ENCODE measurements at regions not wholly inside any gene's neighbourhood (a gene's known extent, or its start where the extent isn't known, plus 50 kb on each side); places are given as distances from the start of the nearest gene placed in this dataset.

- DNase-seq, result no peak
- Histone ChIP-seq H3K79me1 (ENCODE audit: low read depth in 1 of 2, low read length in 2 of 2) (no peaks in the 10 kb centered on the region), H4K20me1 (ENCODE audit: insufficient read depth, low read length) (no peaks in the 10 kb centered on the region), H3K27ac (ENCODE audit: insufficient read depth, low read length) (no peak overlapping the region), H4K8ac (ENCODE audit: low read depth in 2 of 2, low read length in 2 of 2) (no peak overlapping the region), H3K9me1 (ENCODE audit: insufficient read depth, low read length) (no peaks in the 10 kb centered on the region), H4K5ac (ENCODE audit: low read depth, low read length) (no peak overlapping the region), H3K27me3 (ENCODE audit: control insufficient read depth, insufficient read depth, low read length) (no peaks in the 10 kb centered on the region), H3K4ac (ENCODE audit: low read depth, low read length) (no peak overlapping the region), H3K4me2 (ENCODE audit: low read depth, low read length) (no peak overlapping the region), H3K36me3 (ENCODE audit: control insufficient read depth, insufficient read depth, low read length) (no peaks in the 10 kb centered on the region), H2AK5ac (ENCODE audit: low read depth, low read length) (no peak overlapping the region), H3K9me3 (ENCODE audit: control insufficient read depth, insufficient read depth, low read length) (peaks cover 4% of the 10 kb centered on the region; the same call in 1 of the 2 replicates), H2BK120ac (ENCODE audit: low read depth, low read length) (no peak overlapping the region), H3K9ac (ENCODE audit: low read depth, low read length) (no peak overlapping the region), H2BK20ac (ENCODE audit: low read depth, low read length) (no peak overlapping the region), H2BK15ac (ENCODE audit: low read depth, low read length) (no peak overlapping the region), H3K18ac (ENCODE audit: low read depth, low read length) (no peak overlapping the region), H2AK9ac (replicated peaks; ENCODE audit: low read depth, low read length, poor library complexity) (no peak overlapping the region), H2BK5ac (ENCODE audit: low read depth, low read length, poor library complexity, severe bottlenecking) (no peak overlapping the region), H3K56ac (ENCODE audit: extremely low read depth, insufficient read depth, low read length) (no peak overlapping the region), H3K23ac (ENCODE audit: low read depth, low read length) (no peak overlapping the region), H4K91ac (ENCODE audit: insufficient read depth, low read depth, low read length) (no peak overlapping the region), H3K4me1 (ENCODE audit: control insufficient read depth, insufficient read depth, low read length) (no peaks in the 10 kb centered on the region), H3K14ac (replicated peaks; ENCODE audit: low read depth, low read length) (no peak overlapping the region), H2AFZ (replicated peaks; ENCODE audit: low read length, poor library complexity) (no peak overlapping the region), H3K4me3 (ENCODE audit: insufficient read depth, low read depth, low read length) (no peak overlapping the region)
- ChIA-PET POLR2A (ENCODE audit: unreplicated experiment) (no interaction called here), CTCF (no interaction called here)
- BruUV-seq (replicated peaks), result no TSS peak
- no peak for ATAC-seq (ENCODE audit: low read depth)
- in situ Hi-C loops (cut with MboI; ENCODE audit: low sequenced_read_pairs), result no loop called here
- dilution Hi-C loops (cut with HindIII; ENCODE audit: low sequenced_read_pairs, unreplicated experiment), result no loop called here
- intact Hi-C loops (cut with micrococcal nuclease), result no loop called here
- TF ChIP-seq MAFK (IDR thresholded peaks at IDR 0.05; ENCODE audit: low read depth, low read length), result no peak
- no peak for TF ChIP-seq RCOR1 (IDR thresholded peaks at IDR 0.05; ENCODE audit: insufficient replicate concordance, low read length)
- no peak for TF ChIP-seq ELK1 (IDR thresholded peaks at IDR 0.05; ENCODE audit: borderline replicate concordance, low read depth, low read length)
- no peak for TF ChIP-seq CEBPB (IDR thresholded peaks at IDR 0.05; ENCODE audit: low read depth, low read length)
- no peak for TF ChIP-seq CHD1 (IDR thresholded peaks at IDR 0.05; ENCODE audit: low read depth, low read length)
- TF ChIP-seq POLR2A (IDR thresholded peaks at IDR 0.05; ENCODE audit: low read depth, low read length), result no peak
These were observed 306.5 kb upstream of the TECRL start for GRCh38 chr4:64715741-64716140.

Measured in IMR-90 (cell line).